PFSK-1 (cell line): ENCODE measurements at regions not wholly inside any gene's neighbourhood (a gene's known extent, or its start where the extent isn't known, plus 50 kb on each side); places are given as distances from the start of the nearest gene placed in this dataset.

Experiments
- FOXP2 ChIP-seq: optimal IDR thresholded peaks from 2 replicates; pipeline ENCODE3; 2011; ENCODE audit warnings: borderline replicate concordance, control low read depth, inconsistent platforms; ENCODE audit not compliant: insufficient read depth; ENCODE audit errors: extremely low read length, extremely low read depth
- POLR2AphosphoS5 ChIP-seq: IDR thresholded peaks from 2 replicates; pipeline ENCODE4 v1.6.1; 2012; ENCODE audit warnings: low read depth, mild to moderate bottlenecking, control low read depth, low read length, moderate library complexity
- REST ChIP-seq, 2 experiments: IDR thresholded peaks; 2 replicates each; pipeline versions ENCODE4 v1.6.1 to v1.8.0; 2011 to 2012; ENCODE audit warnings: low read depth in 2 of 2, low read length in 2 of 2, control low read depth in 1 of 2, inconsistent platforms in 1 of 2, mild to moderate bottlenecking in 1 of 2, moderate library complexity in 1 of 2; ENCODE audit not compliant: insufficient read depth in 1 of 2
- SIN3A ChIP-seq: IDR thresholded peaks from 2 replicates; pipeline ENCODE4 v1.6.1; 2012; ENCODE audit warnings: mild to moderate bottlenecking, low read length, moderate library complexity, borderline replicate concordance; ENCODE audit not compliant: insufficient read depth
- TAF1 ChIP-seq: IDR thresholded peaks from 2 replicates; pipeline ENCODE4 v1.6.1; 2012; ENCODE audit warnings: low read length, control low read depth, borderline replicate concordance; ENCODE audit not compliant: insufficient read depth

DNA sequence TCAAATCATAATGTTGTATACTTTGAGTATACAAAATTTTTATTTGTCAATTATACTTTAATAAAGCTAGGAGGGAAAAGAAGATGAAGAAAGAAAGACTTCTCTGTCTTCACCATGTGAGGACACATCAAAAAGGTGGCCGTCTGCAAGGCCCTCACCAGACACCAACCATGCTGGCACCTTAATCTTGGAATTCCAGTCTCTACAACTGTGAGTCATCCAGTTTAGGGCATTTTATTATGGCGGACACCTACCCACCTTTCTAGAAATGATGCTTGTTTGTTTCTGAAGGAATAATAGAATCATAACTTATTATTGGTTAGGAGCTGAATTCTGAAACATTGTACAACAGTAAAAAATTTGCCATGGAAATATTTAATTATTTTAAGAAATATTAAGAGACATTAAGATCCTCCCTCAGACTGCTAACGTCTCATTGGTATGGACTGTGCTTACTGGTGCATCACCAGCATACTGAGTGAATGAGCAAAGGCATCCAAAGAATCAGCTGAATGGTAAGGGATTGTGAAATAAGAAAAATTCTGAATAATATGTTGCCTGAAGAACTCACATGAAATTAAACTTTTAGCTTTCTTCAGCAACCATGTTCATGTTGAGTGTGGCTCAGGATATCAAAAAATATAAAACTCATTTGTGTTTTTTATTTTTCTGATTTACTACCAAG, 536.6 kb downstream of the HTR7 start:
- no peak for TF ChIP-seq FOXP2

DNA sequence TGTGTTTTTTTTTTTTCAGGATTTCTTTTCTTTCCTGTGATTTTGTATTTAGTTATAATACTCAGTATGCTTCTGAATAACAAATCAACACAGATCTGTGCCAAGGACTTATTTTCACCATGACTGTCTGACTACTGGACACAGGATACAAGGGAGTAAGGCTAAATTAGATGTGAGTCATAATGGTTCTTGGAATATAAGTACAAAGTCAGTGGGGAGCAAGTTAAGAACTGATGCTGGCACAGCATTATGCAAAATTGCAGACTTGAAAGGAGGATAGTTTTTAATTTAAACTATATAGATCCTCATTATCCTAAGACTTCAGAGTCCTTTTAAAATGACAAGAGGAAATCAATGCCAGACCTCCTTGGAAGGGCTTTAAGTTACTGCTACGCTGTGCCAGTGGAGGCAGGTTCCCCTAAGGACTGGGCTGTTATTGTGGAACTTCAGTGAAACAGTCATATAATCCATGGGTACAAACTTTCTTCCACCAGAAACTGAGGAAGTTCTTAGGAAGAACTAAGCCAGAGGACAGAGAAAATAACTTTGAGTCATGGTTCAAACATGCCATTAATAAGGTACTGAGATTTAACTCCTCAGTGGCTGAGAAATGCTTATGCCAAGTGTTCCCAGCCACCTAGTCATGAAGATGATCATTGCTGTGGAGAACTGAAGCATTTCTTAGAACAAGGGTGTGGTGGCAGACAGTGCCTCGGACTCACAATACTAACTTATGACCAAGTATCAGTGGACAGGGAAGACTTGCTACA, 531.2 kb downstream of the HTR7 start:
- TF ChIP-seq TAF1 (no peak), FOXP2 (no peak), REST (IDR thresholded peaks at IDR 0.05; ENCODE audit: insufficient read depth in 1 of 2, low read depth in 2 of 2, low read length in 2 of 2) (no peak), SIN3A (no peak), POLR2AphosphoS5 (no peak)

DNA sequence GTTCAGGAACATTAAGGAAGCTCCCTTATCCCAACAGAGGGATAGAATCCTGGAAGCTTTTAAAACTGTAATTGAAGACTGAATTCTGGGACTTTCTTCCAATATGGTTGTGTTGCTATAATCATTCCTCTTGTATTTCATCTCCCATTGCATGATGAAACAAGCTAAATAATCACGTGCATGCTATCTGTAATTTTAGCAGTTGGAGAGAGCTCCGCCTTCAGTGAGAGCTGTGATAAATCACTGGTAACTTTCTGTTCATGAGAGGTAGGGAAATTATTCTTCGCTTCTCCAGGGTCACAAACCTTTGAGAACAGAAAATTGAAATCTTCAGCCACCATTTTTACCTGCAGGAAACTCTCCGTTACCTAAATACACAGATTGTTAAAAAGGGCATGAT, 530.2 kb downstream of the HTR7 start:
- TF ChIP-seq REST (IDR thresholded peaks at IDR 0.05; ENCODE audit: insufficient read depth in 1 of 2, low read depth in 2 of 2, low read length in 2 of 2) (no peak), POLR2AphosphoS5 (no peak), FOXP2 (no peak), TAF1 (no peak), SIN3A (no peak)

DNA sequence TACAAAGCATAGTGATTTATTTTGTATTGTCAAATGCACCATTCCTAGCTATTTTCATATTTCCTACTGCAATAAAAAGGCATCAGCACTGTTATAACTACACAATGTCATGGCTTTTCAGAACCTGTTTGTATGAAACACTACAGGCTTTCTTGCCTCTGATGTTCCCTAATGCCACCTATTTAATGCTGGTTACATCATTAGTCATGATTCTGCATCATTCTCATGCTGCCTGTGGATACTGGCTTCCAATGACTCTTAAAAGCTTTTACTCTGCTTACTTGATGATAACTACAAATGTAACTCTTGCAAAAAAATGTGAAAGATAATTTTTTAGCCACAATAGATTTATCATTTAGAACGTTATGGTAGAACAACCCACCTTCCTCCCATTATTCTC, 529.4 kb downstream of the HTR7 start:
- TF ChIP-seq REST (IDR thresholded peaks at IDR 0.05; ENCODE audit: insufficient read depth in 1 of 2, low read depth in 2 of 2, low read length in 2 of 2) (no peak), SIN3A (no peak), FOXP2 (no peak), TAF1 (no peak), POLR2AphosphoS5 (no peak)

GRCh38 chr10:90328896-90329295, 528.9 kb downstream of the HTR7 start:
- no peak for TF ChIP-seq SIN3A
- no peak for TF ChIP-seq TAF1
- no peak for TF ChIP-seq FOXP2
- no peak for TF ChIP-seq REST (IDR thresholded peaks at IDR 0.05; ENCODE audit: insufficient read depth in 1 of 2, low read depth in 2 of 2, low read length in 2 of 2)
- TF ChIP-seq POLR2AphosphoS5 = no peak
